ENCODE measurements at regions not wholly inside any gene's neighbourhood (a gene's known extent, or its start where the extent isn't known, plus 50 kb on each side); places are given as distances from the start of the nearest gene placed in this dataset.
"Not testable (repeated sequence)": the region's sequence is repeated elsewhere in the genome, so short reads cannot be mapped to it uniquely, and the experiment has no call there.

DNA sequence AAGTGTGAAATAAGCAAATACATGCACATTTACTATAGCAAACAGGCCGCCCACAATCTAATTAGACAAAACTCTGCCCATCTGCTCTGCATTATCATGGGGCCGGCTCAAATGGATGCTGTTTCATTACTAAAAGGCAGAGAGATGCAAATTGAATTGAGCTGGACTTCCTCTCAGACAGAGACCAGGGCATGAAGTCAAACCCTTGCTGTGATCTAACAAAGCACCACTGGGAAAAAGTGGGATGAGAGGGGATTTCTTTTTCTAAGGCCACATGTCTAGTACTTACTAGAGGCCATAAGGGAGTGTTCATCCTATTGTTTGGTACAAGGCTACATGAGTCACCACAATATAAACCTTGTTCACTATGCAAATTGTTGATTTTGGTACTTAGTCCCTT, 614.7 kb downstream of the ISL1 start:
- H3K27me3 Mint-ChIP-seq = no peaks in the 10 kb centered on the region
- H3K4me1 Mint-ChIP-seq = no peaks in the 10 kb centered on the region
- H3K4me3 Mint-ChIP-seq = no peak overlapping the region
- no peak for DNase-seq
- ATAC-seq (ENCODE audit: low read depth) = no peak
- peaks cover 2% of the 10 kb centered on the region for H3K9me3 Mint-ChIP-seq
- H3K27ac Mint-ChIP-seq = no peak overlapping the region
- POLR2A ChIA-PET = no interaction called here
- H3K36me3 Mint-ChIP-seq = no peaks in the 10 kb centered on the region

DNA sequence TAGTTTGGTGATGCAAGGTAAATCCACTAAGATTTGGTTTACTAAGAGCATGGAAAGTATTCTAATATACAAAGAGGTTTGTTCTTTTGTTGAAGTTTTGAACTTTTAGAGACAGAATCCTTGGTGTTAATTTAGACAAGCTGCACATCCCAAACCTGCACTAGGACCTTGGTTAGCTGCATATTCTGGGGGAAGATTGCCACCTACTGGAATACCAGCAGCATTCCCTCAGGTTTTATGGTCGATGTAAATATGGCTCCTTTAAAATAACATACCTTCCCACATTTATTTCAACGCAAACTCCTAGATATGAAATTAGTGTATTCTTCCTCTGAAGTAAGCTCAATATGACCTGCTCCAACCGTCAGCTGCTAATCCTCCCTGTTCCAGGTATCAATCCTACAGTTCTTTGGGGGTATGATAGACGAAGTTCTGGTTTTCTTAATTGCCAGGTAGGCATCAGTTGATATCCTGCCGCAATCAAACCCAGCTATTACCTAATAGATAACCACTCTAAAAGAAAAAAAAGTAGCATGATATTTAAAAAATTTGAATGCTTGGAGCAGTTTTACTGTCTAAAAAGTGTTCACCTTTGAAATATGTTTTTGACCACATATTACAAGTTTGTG, 624.1 kb downstream of the ISL1 start:
- peaks cover 3% of the 10 kb centered on the region for H3K9me3 Mint-ChIP-seq
- no peaks in the 10 kb centered on the region for H3K4me1 Mint-ChIP-seq
- ATAC-seq (ENCODE audit: low read depth) = no peak
- DNase-seq = no peak
- H3K27ac Mint-ChIP-seq = no peak overlapping the region
- no peaks in the 10 kb centered on the region for H3K36me3 Mint-ChIP-seq
- no peak overlapping the region for H3K4me3 Mint-ChIP-seq
- POLR2A ChIA-PET = no interaction called here
- no peaks in the 10 kb centered on the region for H3K27me3 Mint-ChIP-seq

DNA sequence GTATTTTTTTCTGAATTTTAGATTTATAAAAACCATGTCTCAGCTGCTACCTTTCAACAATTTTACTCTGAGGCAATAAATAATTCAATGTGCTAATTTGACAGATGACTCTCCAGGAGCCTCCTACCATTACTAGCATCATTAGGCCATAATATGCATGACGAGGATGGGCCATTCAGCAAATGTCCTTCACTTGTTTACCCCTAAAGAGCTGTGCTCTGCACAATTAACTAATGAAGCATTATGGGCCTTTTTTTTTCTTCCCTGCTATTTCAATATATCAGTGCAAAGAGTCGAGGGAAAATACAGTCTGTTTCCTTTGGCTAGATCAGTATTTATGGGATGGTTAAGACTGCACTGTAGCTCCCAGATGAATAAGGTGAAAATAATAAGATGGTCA, 627.2 kb downstream of the ISL1 start:
- Mint-ChIP-seq H3K9me3 (no peaks in the 10 kb centered on the region), H3K4me1 (no peaks in the 10 kb centered on the region), H3K36me3 (no peaks in the 10 kb centered on the region), H3K27ac (no peak overlapping the region), H3K27me3 (no peaks in the 10 kb centered on the region), H3K4me3 (no peak overlapping the region)
- POLR2A ChIA-PET = no interaction called here
- ATAC-seq (ENCODE audit: low read depth) = no peak
- DNase-seq = no peak

DNA sequence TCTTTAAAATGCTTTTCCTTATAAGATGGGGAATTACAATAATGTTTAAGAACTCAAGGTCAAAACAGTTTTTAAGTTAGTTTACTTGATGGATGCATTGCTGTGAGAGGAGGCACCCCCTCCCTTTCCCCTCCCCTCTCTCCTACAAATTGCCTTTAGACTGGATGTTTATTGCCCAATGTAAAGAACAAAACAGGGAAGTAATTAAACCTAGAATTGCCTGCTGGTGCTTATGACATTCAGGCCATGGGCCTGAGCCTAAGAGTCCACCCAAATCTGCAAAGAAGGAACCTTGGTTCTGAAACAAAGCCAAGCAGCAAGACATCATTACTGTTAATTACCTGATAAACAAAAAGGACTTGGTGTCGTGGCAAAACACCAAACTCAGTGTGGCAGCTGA, 630.3 kb downstream of the ISL1 start:
- POLR2A ChIA-PET = no interaction called here
- no peak for ATAC-seq (ENCODE audit: low read depth)
- Mint-ChIP-seq H3K4me1 (no peaks in the 10 kb centered on the region), H3K4me3 (no peak overlapping the region), H3K9me3 (no peaks in the 10 kb centered on the region), H3K27me3 (no peaks in the 10 kb centered on the region), H3K36me3 (no peaks in the 10 kb centered on the region), H3K27ac (no peak overlapping the region)
- no peak for DNase-seq

DNA sequence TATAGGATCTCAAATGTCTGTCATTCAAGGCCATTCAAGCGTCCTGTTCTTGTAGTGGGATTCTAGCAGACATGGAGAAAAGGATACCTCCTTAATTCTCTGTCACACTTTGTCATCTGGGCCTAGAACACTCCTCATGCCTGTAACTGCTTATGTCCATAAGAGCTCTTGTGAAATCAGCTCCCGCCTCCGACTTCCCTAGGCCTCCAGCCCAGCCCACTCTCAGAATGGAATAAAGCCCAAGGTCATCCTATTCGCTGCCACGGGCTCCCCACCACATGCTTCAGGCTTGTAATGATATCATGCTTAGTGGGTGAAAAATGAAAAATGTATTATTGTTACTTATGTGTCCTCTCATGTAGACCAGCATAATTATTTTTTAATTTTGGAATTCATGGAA, 632.5 kb downstream of the ISL1 start:
- ATAC-seq (ENCODE audit: low read depth) (no peak), DNase-seq (no peak)
- no peak overlapping the region for H3K4me3 Mint-ChIP-seq
- no peak overlapping the region for H3K27ac Mint-ChIP-seq
- H3K27me3 Mint-ChIP-seq = no peaks in the 10 kb centered on the region
- no peaks in the 10 kb centered on the region for H3K9me3 Mint-ChIP-seq
- H3K36me3 Mint-ChIP-seq = no peaks in the 10 kb centered on the region
- POLR2A ChIA-PET = no interaction called here
- no peaks in the 10 kb centered on the region for H3K4me1 Mint-ChIP-seq

DNA sequence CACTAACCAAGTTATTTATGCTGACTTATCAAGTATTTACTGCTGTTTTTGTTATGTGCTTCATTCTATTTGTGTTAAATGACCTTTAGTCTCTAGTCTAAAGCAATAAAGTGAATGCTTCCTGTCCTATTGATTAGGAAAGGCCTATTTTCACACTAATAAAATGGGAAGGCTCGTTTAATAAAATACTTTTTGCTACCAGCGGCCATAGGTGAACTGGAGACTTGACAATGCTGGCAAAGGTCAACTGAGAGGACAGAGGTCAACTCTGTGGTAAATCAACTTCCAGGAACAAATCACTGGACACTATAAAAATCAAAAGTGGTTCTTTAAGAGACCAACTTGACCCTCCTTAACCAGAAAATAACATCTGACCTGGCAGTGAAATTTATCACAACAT, 634.3 kb downstream of the ISL1 start:
- no peak for ATAC-seq (ENCODE audit: low read depth)
- H3K4me3 Mint-ChIP-seq = no peak overlapping the region
- H3K9me3 Mint-ChIP-seq = no peaks in the 10 kb centered on the region
- no peaks in the 10 kb centered on the region for H3K27me3 Mint-ChIP-seq
- no peak overlapping the region for H3K27ac Mint-ChIP-seq
- POLR2A ChIA-PET = no interaction called here
- no peaks in the 10 kb centered on the region for H3K4me1 Mint-ChIP-seq
- no peak for DNase-seq
- H3K36me3 Mint-ChIP-seq = no peaks in the 10 kb centered on the region

DNA sequence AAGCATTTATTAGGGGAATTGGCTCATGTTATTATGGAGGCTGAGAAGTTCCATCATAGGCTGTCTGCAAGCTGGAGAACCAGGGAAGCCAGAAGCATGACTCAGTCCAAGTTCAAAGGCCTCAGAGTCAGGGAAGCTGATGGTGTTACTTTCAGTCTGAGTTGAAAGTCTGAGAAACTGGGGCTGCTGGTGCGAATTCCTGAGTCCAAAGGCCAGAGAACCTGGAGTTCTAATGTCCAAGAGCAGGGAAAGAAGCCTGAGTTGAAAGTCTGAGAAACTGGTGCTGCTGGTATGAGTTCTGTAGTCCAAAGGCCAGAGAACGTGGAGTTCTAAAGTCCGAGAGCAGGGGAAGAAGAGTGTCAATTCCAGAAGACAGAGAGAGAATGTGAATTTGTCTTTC, 641.1 kb downstream of the ISL1 start:
- H3K9me3 Mint-ChIP-seq = peaks cover 2% of the 10 kb centered on the region
- ATAC-seq (ENCODE audit: low read depth) (no peak), DNase-seq (no peak)
- H3K4me1 Mint-ChIP-seq = no peaks in the 10 kb centered on the region
- no peak overlapping the region for H3K4me3 Mint-ChIP-seq
- no peaks in the 10 kb centered on the region for H3K27me3 Mint-ChIP-seq
- H3K36me3 Mint-ChIP-seq = no peaks in the 10 kb centered on the region
- H3K27ac Mint-ChIP-seq = no peak overlapping the region
- POLR2A ChIA-PET = no interaction called here

DNA sequence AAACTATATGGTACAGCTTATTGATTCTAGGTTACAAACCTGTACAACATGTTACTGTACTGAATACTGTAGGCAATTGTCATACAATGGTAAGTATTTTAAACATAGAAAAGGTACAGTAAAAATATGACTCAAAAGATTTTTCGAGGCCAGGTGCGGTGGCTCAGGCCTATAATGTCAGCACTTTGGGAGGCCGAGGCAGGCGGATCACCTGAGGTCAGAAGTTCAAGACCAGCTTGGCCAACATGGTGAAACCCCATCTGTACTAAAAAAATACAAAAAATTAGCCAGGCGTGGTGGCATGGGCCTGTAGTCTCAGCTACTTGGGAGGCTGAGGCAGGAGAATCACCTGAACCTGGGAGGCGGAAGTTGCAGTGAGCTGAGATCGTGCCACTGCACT, 646.6 kb downstream of the ISL1 start:
- not testable (repeated sequence) for H3K4me3 Mint-ChIP-seq, H3K27ac Mint-ChIP-seq

DNA sequence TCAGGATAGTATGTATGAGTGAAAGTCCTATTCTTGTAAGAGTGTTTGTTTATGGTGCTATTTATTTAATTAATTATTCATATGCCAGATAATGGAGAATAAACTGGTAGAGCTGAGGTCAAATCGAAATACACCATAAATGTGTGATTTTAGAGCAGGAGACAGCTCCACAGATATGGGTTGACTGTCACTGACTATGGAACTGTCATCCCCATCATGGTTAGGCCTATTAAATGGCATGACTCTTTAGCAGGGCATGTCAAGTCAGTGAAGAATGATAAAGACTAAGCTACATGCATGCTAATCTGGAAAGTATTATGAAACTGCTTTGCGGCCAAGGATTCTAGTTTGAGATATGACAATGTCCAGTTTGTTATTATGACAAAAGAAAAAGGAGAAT, 658.6 kb downstream of the ISL1 start:
- no peaks in the 10 kb centered on the region for H3K27me3 Mint-ChIP-seq
- no peaks in the 10 kb centered on the region for H3K9me3 Mint-ChIP-seq
- H3K4me1 Mint-ChIP-seq = no peaks in the 10 kb centered on the region
- H3K36me3 Mint-ChIP-seq = no peaks in the 10 kb centered on the region
- no peak overlapping the region for H3K4me3 Mint-ChIP-seq
- POLR2A ChIA-PET = no interaction called here
- no peak overlapping the region for H3K27ac Mint-ChIP-seq
- no peak for DNase-seq
- no peak for ATAC-seq (ENCODE audit: low read depth)

More for the DNA sequence above, 646.6 kb downstream of the ISL1 start:
- ATAC-seq (ENCODE audit: low read depth); H3K27me3 Mint-ChIP-seq; POLR2A ChIA-PET; H3K9me3 Mint-ChIP-seq; DNase-seq; H3K4me1 Mint-ChIP-seq; H3K36me3 Mint-ChIP-seq: not testable (repeated sequence)

DNA sequence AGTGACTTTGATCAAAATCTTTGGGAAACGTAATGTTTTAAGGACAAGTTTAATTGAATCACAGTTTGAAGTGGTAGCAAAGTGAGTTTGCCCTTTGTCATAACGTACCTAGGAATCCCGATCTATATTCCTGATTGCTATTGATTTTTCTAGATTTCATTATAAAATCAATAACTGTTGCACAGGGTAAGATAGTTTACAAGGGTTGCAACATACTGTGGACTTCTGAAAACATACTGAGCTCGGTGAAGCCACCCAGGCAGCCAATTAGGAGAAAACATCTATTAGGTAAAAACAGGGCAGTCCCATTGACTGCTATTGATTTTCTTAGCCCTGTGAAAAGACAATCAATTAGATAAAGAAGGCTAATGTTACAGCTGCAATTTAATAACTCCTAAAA, 659.9 kb downstream of the ISL1 start:
- H3K4me1 Mint-ChIP-seq = no peaks in the 10 kb centered on the region
- DNase-seq = no peak
- POLR2A ChIA-PET = no interaction called here
- H3K4me3 Mint-ChIP-seq = no peak overlapping the region
- no peak overlapping the region for H3K27ac Mint-ChIP-seq
- H3K36me3 Mint-ChIP-seq = no peaks in the 10 kb centered on the region
- no peaks in the 10 kb centered on the region for H3K27me3 Mint-ChIP-seq
- no peaks in the 10 kb centered on the region for H3K9me3 Mint-ChIP-seq
- no peak for ATAC-seq (ENCODE audit: low read depth)

DNA sequence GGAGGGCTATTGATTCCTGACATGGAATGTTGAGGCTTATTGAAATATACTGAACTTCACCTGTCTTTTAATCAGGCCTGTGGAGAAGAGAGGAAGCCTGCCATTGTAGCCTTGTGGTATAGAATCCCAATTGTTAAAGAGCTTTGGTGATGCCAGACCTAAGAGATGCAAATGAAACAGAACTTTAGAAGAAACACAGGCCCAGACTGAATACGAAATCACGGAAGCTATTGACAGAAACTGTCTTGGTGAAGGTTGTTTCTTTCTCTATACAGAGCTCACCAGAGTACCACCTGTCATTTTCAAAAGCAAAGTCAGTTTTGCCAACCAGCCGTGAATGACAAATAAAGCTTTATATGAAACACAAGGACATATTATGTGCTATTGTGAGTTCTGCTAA, 660.3 kb downstream of the ISL1 start:
- no peaks in the 10 kb centered on the region for H3K27me3 Mint-ChIP-seq
- H3K36me3 Mint-ChIP-seq = no peaks in the 10 kb centered on the region
- POLR2A ChIA-PET = no interaction called here
- H3K27ac Mint-ChIP-seq = no peak overlapping the region
- no peaks in the 10 kb centered on the region for H3K4me1 Mint-ChIP-seq
- no peak overlapping the region for H3K4me3 Mint-ChIP-seq
- H3K9me3 Mint-ChIP-seq = no peaks in the 10 kb centered on the region
- no peak for ATAC-seq (ENCODE audit: low read depth)
- DNase-seq = no peak

DNA sequence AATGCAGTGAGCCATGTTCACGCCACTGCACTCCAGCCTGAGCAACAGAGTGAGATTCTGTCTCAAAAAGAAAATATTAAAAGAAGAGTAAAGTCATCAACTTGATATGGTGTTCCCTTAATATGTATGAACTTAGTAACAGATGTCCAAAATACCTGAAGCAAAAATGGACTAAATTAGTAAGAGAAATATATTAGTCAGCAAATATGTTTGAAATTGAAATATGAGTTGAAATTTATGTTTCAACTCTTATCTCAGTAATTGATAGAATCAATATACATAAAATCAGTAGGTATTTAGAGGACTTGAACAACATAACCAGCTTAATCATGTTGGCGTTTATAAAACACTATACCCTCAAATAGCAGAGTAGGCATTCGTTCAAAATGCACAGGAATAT, 668.5 kb downstream of the ISL1 start:
- POLR2A ChIA-PET = no interaction called here
- no peak overlapping the region for H3K4me3 Mint-ChIP-seq
- H3K36me3 Mint-ChIP-seq = no peaks in the 10 kb centered on the region
- ATAC-seq (ENCODE audit: low read depth) (no peak), DNase-seq (no peak)
- H3K4me1 Mint-ChIP-seq = no peaks in the 10 kb centered on the region
- H3K27ac Mint-ChIP-seq = no peak overlapping the region
- no peaks in the 10 kb centered on the region for H3K9me3 Mint-ChIP-seq
- H3K27me3 Mint-ChIP-seq = no peaks in the 10 kb centered on the region

DNA sequence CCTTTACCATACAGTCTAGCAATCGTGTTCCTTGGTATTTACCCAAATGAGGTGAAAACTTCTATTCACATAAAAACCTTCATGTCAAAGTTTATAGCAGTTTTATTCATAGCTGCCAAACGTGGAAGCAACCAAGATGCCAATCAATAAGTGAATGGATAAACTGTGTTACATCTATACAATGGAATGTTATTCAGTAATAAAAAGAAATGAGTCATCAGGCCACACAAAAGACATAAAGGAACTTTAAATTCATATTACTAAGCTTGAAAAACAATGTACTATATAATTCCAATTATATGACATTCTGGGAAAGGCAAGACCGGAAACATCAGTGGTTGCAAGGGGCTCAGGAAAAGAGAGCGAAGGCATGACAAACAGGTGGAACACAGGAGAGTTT, 679.9 kb downstream of the ISL1 start:
- H3K9me3 Mint-ChIP-seq = peaks cover 9% of the 10 kb centered on the region
- no peaks in the 10 kb centered on the region for H3K4me1 Mint-ChIP-seq
- H3K27me3 Mint-ChIP-seq = no peaks in the 10 kb centered on the region
- H3K4me3 Mint-ChIP-seq = no peak overlapping the region
- H3K36me3 Mint-ChIP-seq = no peaks in the 10 kb centered on the region
- DNase-seq (no peak), ATAC-seq (ENCODE audit: low read depth) (no peak)
- POLR2A ChIA-PET = no interaction called here
- H3K27ac Mint-ChIP-seq = no peak overlapping the region

DNA sequence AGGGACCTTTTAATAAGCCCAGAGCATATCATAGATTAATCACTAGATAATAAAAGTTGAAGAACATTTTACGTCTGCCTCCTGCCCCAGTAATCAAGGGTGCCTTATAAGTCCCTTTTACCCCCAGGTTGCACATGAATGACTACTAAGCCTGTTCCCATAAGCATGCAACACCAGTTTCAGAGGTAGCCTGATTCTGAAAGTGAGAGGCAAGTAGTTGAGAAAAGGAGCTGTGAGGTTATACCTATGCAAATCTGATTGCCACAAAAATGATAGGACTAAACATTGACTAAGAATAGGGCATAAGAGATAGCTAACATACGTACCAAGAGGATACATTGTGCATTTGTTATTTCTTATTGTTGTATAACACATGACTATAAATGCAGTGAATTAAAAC, 681.9 kb downstream of the ISL1 start:
- Mint-ChIP-seq H3K4me3 (no peak overlapping the region), H3K36me3 (no peaks in the 10 kb centered on the region), H3K4me1 (no peaks in the 10 kb centered on the region), H3K9me3 (peaks cover 7% of the 10 kb centered on the region), H3K27me3 (no peaks in the 10 kb centered on the region), H3K27ac (no peak overlapping the region)
- POLR2A ChIA-PET = no interaction called here
- ATAC-seq (ENCODE audit: low read depth) = no peak
- no peak for DNase-seq

DNA sequence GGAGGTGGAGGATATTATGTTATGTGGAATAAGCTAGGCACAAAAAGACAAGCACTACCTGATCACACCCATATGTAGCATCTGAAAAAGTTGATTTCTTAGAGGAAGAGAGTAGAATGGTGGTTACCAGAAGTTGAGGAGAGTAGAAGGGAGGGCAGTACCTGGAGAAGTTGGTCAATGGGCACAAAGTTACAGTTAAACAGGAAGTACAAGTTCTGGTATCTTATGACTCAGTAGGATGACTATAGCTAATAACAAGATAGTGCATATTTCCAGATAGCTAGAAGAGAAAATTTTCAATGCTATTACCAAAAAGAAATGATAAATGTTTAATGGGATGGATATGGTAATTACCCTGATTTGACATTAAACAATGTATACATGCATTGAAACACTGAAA, 686.7 kb downstream of the ISL1 start:
- H3K36me3 Mint-ChIP-seq = no peaks in the 10 kb centered on the region
- H3K27ac Mint-ChIP-seq = no peak overlapping the region
- H3K4me1 Mint-ChIP-seq = no peaks in the 10 kb centered on the region
- no peak for ATAC-seq (ENCODE audit: low read depth)
- peaks cover 5% of the 10 kb centered on the region for H3K9me3 Mint-ChIP-seq
- no peak for DNase-seq
- H3K27me3 Mint-ChIP-seq = no peaks in the 10 kb centered on the region
- POLR2A ChIA-PET = no interaction called here
- no peak overlapping the region for H3K4me3 Mint-ChIP-seq
